ENCODE measurements at regions not wholly inside any gene's neighbourhood (a gene's known extent, or its start where the extent isn't known, plus 50 kb on each side); places are given as distances from the start of the nearest gene placed in this dataset.

DNA sequence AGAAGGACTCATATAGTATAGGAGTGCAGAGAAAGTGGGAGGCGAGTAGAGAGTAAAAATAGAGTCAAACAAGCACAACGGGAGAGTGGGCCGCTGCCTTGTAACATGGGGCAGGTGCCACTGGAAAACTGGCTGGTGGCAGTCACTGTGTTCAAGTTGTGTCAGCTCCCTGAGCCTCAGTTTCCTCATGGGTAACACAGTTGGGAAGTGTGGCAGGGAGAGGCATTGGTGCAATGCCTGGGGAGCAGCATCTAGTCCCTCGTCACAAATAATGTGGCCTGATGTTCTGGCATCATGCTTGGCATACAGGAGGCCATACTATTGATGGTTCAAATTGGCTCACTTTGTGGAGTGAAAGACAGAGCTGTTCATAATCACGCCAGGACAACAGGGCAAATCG is 78.9 kb upstream of the SPON1 start:
- Histone ChIP-seq H3K27me3 (ENCODE audit: control insufficient read depth, insufficient read depth, low read length) (no peaks in the 10 kb centered on the region; the same call in 1 of the 2 replicates), H3K4me3 (ENCODE audit: insufficient read depth, low read depth, low read length) (no peak overlapping the region), H3K36me3 (replicated peaks; ENCODE audit: control insufficient read depth, insufficient read depth, low read length) (no peaks in the 10 kb centered on the region)
- no peak for DNase-seq

- no peak for DNase-seq
- Histone ChIP-seq H3K4me3 (ENCODE audit: insufficient read depth, low read depth, low read length) (no peak overlapping the region), H3K36me3 (replicated peaks; ENCODE audit: control insufficient read depth, insufficient read depth, low read length) (no peaks in the 10 kb centered on the region), H3K27me3 (ENCODE audit: control insufficient read depth, insufficient read depth, low read length) (no peaks in the 10 kb centered on the region; the same call in 1 of the 2 replicates)
These were observed 78.2 kb upstream of the SPON1 start for GRCh38 chr11:13884158-13884799.

GRCh38 chr11:13885083-13885482 is 77.4 kb upstream of the SPON1 start:
- H3K4me3 ChIP-seq (ENCODE audit: insufficient read depth, low read depth, low read length): no peak overlapping the region
- no peaks in the 10 kb centered on the region for H3K36me3 ChIP-seq (replicated peaks; ENCODE audit: control insufficient read depth, insufficient read depth, low read length)
- no peak for DNase-seq
- no peaks in the 10 kb centered on the region for H3K27me3 ChIP-seq (ENCODE audit: control insufficient read depth, insufficient read depth, low read length)

DNA sequence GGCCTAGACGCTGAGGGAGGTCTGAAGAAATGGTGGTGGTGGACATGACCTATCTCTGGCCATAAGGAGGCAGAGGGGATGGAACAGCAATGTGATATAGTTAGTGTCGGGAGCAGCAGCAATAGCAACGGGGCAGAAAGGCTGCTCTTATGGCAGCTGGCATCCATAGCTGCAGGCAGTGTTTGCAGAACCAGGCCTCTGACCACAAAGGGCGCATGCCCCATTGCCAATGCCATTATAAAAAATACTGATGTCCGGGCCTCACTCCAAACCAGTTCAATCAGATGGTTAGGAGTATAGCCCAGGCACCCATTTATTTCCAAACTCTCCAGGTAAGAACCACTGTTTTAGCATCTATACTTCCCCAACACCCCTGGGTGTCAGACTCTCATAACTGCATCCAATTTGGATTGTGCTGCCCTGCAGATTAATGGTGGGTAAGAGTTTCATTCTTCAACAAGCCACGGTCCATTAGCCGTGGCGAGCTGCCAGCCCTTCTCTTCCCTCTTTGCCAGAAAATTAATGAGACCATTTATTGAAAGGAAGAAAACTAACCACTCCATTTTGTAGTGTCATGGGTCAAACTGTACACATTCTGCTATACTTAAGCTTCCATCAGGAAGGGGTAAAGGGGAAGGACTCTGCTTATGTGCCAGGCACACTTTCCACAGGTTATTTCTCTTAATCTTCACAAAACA is 72.8 kb upstream of the SPON1 start:
- no peaks in the 10 kb centered on the region for H3K27me3 ChIP-seq (ENCODE audit: control insufficient read depth, insufficient read depth, low read length)
- DNase-seq: no peak
- no peak overlapping the region for H3K4me3 ChIP-seq (ENCODE audit: insufficient read depth, low read depth, low read length)
- no peaks in the 10 kb centered on the region for H3K36me3 ChIP-seq (replicated peaks; ENCODE audit: control insufficient read depth, insufficient read depth, low read length)

DNA sequence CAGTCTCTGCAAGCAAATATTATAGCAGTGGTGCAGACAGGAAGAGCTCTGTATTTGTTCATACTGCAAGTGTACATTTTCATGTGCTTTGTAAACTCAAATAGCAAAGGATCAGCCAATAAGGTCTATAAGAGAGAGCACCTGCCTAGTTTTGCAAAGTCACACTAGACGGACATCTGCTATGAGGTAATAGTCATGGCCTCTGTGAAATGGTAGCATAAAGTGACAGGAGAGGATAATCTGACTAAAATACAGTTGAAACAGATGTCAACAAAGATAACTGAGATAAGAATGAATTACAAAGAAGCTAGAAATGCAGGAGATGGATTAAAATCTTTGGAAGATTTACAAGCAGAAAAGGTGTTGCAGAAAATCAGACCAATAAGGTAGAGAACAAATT is 70.6 kb upstream of the SPON1 start:
- Histone ChIP-seq H3K4me3 (ENCODE audit: insufficient read depth, low read depth, low read length) (no peak overlapping the region), H3K27me3 (ENCODE audit: control insufficient read depth, insufficient read depth, low read length) (no peaks in the 10 kb centered on the region), H3K36me3 (replicated peaks; ENCODE audit: control insufficient read depth, insufficient read depth, low read length) (no peaks in the 10 kb centered on the region)
- DNase-seq: no peak

GRCh38 chr11:13896175-13896980 is 66.1 kb upstream of the SPON1 start:
- H3K36me3 ChIP-seq (replicated peaks; ENCODE audit: control insufficient read depth, insufficient read depth, low read length): no peaks in the 10 kb centered on the region
- DNase-seq: no peak
- H3K4me3 ChIP-seq (ENCODE audit: insufficient read depth, low read depth, low read length): no peak overlapping the region
- no peaks in the 10 kb centered on the region for H3K27me3 ChIP-seq (ENCODE audit: control insufficient read depth, insufficient read depth, low read length)

GRCh38 chr11:13896981-13897353 is 65.6 kb upstream of the SPON1 start:
- Histone ChIP-seq H3K4me3 (ENCODE audit: insufficient read depth, low read depth, low read length) (no peak overlapping the region), H3K27me3 (ENCODE audit: control insufficient read depth, insufficient read depth, low read length) (no peaks in the 10 kb centered on the region), H3K36me3 (replicated peaks; ENCODE audit: control insufficient read depth, insufficient read depth, low read length) (no peaks in the 10 kb centered on the region)
- DNase-seq: no peak

GRCh38 chr11:13897646-13898276 is 64.8 kb upstream of the SPON1 start:
- DNase-seq: no peak
- Histone ChIP-seq H3K36me3 (replicated peaks; ENCODE audit: control insufficient read depth, insufficient read depth, low read length) (no peaks in the 10 kb centered on the region), H3K4me3 (ENCODE audit: insufficient read depth, low read depth, low read length) (no peak overlapping the region), H3K27me3 (ENCODE audit: control insufficient read depth, insufficient read depth, low read length) (no peaks in the 10 kb centered on the region)

- Histone ChIP-seq H3K36me3 (replicated peaks; ENCODE audit: control insufficient read depth, insufficient read depth, low read length) (no peaks in the 10 kb centered on the region), H3K4me3 (ENCODE audit: insufficient read depth, low read depth, low read length) (no peak overlapping the region), H3K27me3 (ENCODE audit: control insufficient read depth, insufficient read depth, low read length) (no peaks in the 10 kb centered on the region)
- DNase-seq: no peak
These were observed 62.9 kb upstream of the SPON1 start for GRCh38 chr11:13899603-13900002.

- H3K36me3 ChIP-seq (replicated peaks; ENCODE audit: control insufficient read depth, insufficient read depth, low read length): no peaks in the 10 kb centered on the region
These were observed 60.0 kb upstream of the SPON1 start for GRCh38 chr11:13902523-13902922.

GRCh38 chr11:13905137-13905781 is 57.3 kb upstream of the SPON1 start:
- Histone ChIP-seq H3K4me3 (ENCODE audit: insufficient read depth, low read depth, low read length) (no peak overlapping the region), H3K36me3 (replicated peaks; ENCODE audit: control insufficient read depth, insufficient read depth, low read length) (no peaks in the 10 kb centered on the region), H3K27me3 (ENCODE audit: control insufficient read depth, insufficient read depth, low read length) (no peaks in the 10 kb centered on the region)
- DNase-seq: no peak

More at GRCh38 chr11:13902523-13902922, 60.0 kb upstream of the SPON1 start:
- DNase-seq: no peak
- Histone ChIP-seq H3K4me3 (ENCODE audit: insufficient read depth, low read depth, low read length) (no peak overlapping the region), H3K27me3 (ENCODE audit: control insufficient read depth, insufficient read depth, low read length) (no peaks in the 10 kb centered on the region)

GRCh38 chr11:13907678-13908077 is 54.8 kb upstream of the SPON1 start:
- H3K36me3 ChIP-seq (replicated peaks; ENCODE audit: control insufficient read depth, insufficient read depth, low read length): no peaks in the 10 kb centered on the region
- no peaks in the 10 kb centered on the region for H3K27me3 ChIP-seq (ENCODE audit: control insufficient read depth, insufficient read depth, low read length)
- DNase-seq: no peak
- no peak overlapping the region for H3K4me3 ChIP-seq (ENCODE audit: insufficient read depth, low read depth, low read length)

DNA sequence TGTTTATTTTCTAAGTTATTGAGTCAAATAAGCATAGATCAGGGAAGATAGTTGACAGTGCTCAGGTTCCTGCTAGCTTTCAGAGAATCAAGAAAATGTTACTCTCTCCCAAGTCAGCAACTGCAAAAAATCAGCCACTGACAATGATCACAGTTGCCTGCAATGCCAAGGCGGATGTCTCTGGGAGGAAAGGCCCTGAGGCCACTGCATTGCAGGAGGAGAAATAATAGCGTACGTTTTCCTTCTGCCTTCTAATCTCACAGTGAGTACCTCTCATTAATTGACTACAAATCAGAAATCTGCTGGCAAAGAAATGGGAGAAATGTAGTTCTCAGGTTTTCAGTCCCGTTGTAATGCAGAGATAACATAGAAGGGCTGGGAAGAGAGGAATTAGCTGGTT is 54.0 kb upstream of the SPON1 start:
- Histone ChIP-seq H3K27me3 (ENCODE audit: control insufficient read depth, insufficient read depth, low read length) (no peaks in the 10 kb centered on the region), H3K4me3 (ENCODE audit: insufficient read depth, low read depth, low read length) (no peak overlapping the region), H3K36me3 (replicated peaks; ENCODE audit: control insufficient read depth, insufficient read depth, low read length) (no peaks in the 10 kb centered on the region)
- DNase-seq: no peak
